ENCODE measurements at regions not wholly inside any gene's neighbourhood (a gene's known extent, or its start where the extent isn't known, plus 50 kb on each side); places are given as distances from the start of the nearest gene placed in this dataset.

- FAIRE-seq (no peak), DNase-seq (ENCODE audit: low read depth, low spot score) (no peak)
- ChIA-PET POLR2A (no interaction called here), CTCF (no interaction called here)
- Histone ChIP-seq H3K9me3 (replicated peaks; ENCODE audit: control insufficient read depth, insufficient read depth, low read length) (no peaks in the 10 kb centered on the region), H4K20me1 (replicated peaks; ENCODE audit: control insufficient read depth, extremely low read depth, insufficient read depth, low read length) (no peaks in the 10 kb centered on the region), H3K4me2 (ENCODE audit: insufficient read depth, low read length) (no peak overlapping the region), H3K36me3 (ENCODE audit: control insufficient read depth in 2 of 2, extremely low read depth in 1 of 2, insufficient read depth in 2 of 2, low read length in 2 of 2) (no peaks in the 10 kb centered on the region), H2AFZ (ENCODE audit: low read depth, low read length) (no peak overlapping the region), H3K4me3 (replicated peaks in 1 of 3; ENCODE audit: insufficient read depth in 1 of 3, low read depth in 1 of 3, low read length in 3 of 3) (no peak overlapping the region), H3K27ac (ENCODE audit: insufficient read depth, low read depth, low read length) (no peak overlapping the region), H3K4me1 (ENCODE audit: control insufficient read depth, extremely low read depth, insufficient read depth, low read length) (no peaks in the 10 kb centered on the region), H3K9ac (replicated peaks; ENCODE audit: extremely low read depth, insufficient read depth, low read length) (no peak overlapping the region), H3K27me3 (ENCODE audit: control insufficient read depth in 2 of 2, insufficient read depth in 2 of 2, low read length in 2 of 2) (no peaks in the 10 kb centered on the region), H3K9me1 (replicated peaks; ENCODE audit: control insufficient read depth, extremely low read depth, insufficient read depth, low read length) (no peaks in the 10 kb centered on the region), H3K79me2 (ENCODE audit: control insufficient read depth, insufficient read depth, low read length) (no peaks in the 10 kb centered on the region)
- no TSS peak for BruUV-seq (replicated peaks)
- TF ChIP-seq FOS (IDR thresholded peaks at IDR 0.05; ENCODE audit: borderline replicate concordance, insufficient read depth, low read length): no peak
- no peak for TF ChIP-seq GATA2 (IDR thresholded peaks at IDR 0.05; ENCODE audit: insufficient read depth, insufficient read length, low read depth, low read length)
- no peak for TF ChIP-seq EZH2 (IDR thresholded peaks at IDR 0.05; ENCODE audit: borderline replicate concordance, low read depth, low read length, severe bottlenecking)
- no peak for TF ChIP-seq POLR2A (IDR thresholded peaks at IDR 0.05; ENCODE audit: low read depth, low read length)
- TF ChIP-seq MYC (IDR thresholded peaks at IDR 0.05; ENCODE audit: low read depth, low read length): no peak
- no peak for TF ChIP-seq JUN (IDR thresholded peaks at IDR 0.05; ENCODE audit: borderline replicate concordance, insufficient read depth, insufficient read length, low read depth)
- no peak for TF ChIP-seq MAX (IDR thresholded peaks at IDR 0.05; ENCODE audit: insufficient read depth, insufficient read length)
- TF ChIP-seq, protein P1, sequence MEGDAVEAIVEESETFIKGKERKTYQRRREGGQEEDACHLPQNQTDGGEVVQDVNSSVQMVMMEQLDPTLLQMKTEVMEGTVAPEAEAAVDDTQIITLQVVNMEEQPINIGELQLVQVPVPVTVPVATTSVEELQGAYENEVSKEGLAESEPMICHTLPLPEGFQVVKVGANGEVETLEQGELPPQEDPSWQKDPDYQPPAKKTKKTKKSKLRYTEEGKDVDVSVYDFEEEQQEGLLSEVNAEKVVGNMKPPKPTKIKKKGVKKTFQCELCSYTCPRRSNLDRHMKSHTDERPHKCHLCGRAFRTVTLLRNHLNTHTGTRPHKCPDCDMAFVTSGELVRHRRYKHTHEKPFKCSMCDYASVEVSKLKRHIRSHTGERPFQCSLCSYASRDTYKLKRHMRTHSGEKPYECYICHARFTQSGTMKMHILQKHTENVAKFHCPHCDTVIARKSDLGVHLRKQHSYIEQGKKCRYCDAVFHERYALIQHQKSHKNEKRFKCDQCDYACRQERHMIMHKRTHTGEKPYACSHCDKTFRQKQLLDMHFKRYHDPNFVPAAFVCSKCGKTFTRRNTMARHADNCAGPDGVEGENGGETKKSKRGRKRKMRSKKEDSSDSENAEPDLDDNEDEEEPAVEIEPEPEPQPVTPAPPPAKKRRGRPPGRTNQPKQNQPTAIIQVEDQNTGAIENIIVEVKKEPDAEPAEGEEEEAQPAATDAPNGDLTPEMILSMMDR (IDR thresholded peaks at IDR 0.05; ENCODE audit: extremely low read depth in 1 of 2, insufficient read depth in 1 of 2, low read depth in 1 of 2, low read length in 2 of 2): no peak
- no peak for TF ChIP-seq POLR2AphosphoS5 (IDR thresholded peaks at IDR 0.05; ENCODE audit: insufficient read depth, low read depth, low read length)
- dilution Hi-C loops (cut with MboI; ENCODE audit: extremely low pct_ligation_motif_present, low sequenced_read_pairs) (no loop called here), intact Hi-C loops (cut with micrococcal nuclease) (no loop called here)
These were observed 1400.0 kb downstream of the CDY2B start for GRCh38 chrY:16480031-16480430.

Measured in endothelial cell of umbilical vein (primary cell).